PC-3 (cell line): ENCODE measurements at regions not wholly inside any gene's neighbourhood (a gene's known extent, or its start where the extent isn't known, plus 50 kb on each side); places are given as distances from the start of the nearest gene placed in this dataset.

Experiments used
- ATAC-seq: fragments of 200-7000 bp; cut with Tn5 transposase; 2 replicates; pipeline ENCODE4 v1.9.1; 2020; ENCODE audit warnings: mild to moderate bottlenecking, moderate library complexity
- BruUV-seq: library from RNA; stranded (reverse); fragments of 400-500 nt; replicated peaks from 2 replicates; lab custom pipeline; 2021; lab: Mats Ljungman, UMichigan
- CTCF ChIA-PET: fragments of 300-600 bp; sonication (Branson Sonifier 250); formaldehyde crosslinking; loops from one replicate; lab custom pipeline; 2022; ENCODE audit warnings: antibody characterized with exemption; lab: Charles Lee
- POLR2A ChIA-PET: fragments of 300-600 bp; sonication (Branson Sonifier 250); formaldehyde crosslinking; loops from one replicate; lab custom pipeline; 2022; ENCODE audit warnings: antibody characterized with exemption; ENCODE audit not compliant: unreplicated experiment; lab: Charles Lee
- DNase-seq: peaks from one replicate; pipeline ENCODE4 v3.0.0-alpha.2; 2015
- H2AFZ ChIP-seq: fragments of 300-600 bp; sonication (generic); 2 replicates; pipeline ENCODE4 v1.6.0; 2016; ENCODE audit warnings: antibody characterized with exemption, low read length
- H3F3A ChIP-seq: fragments of 300-600 bp; sonication (generic); one replicate; pipeline ENCODE4 v1.6.0; 2017; ENCODE audit warnings: antibody characterized with exemption, low read length, control low read depth, mild to moderate bottlenecking; ENCODE audit not compliant: unreplicated experiment
- H3K27ac ChIP-seq: fragments of 300-600 bp; sonication (generic); 2 replicates; pipeline ENCODE4 v1.5.1; 2016; ENCODE audit warnings: mild to moderate bottlenecking, low read length
- H3K27me3 ChIP-seq: fragments of 300-600 bp; sonication (generic); 2 replicates; pipeline ENCODE4 v1.6.1; 2016; ENCODE audit warnings: low read length, mixed read lengths
- H3K36me3 ChIP-seq: fragments of 300-600 bp; sonication (generic); 2 replicates; pipeline ENCODE4 v1.6.1; 2016; ENCODE audit warnings: low read depth, mixed run types, low read length, mixed read lengths
- H3K4me1 ChIP-seq: fragments of 300-600 bp; sonication (generic); 2 replicates; pipeline ENCODE4 v1.5.1; 2016; ENCODE audit warnings: low read length; ENCODE audit not compliant: insufficient read depth
- H3K4me2 ChIP-seq: fragments of 300-600 bp; sonication (generic); 2 replicates; pipeline ENCODE4 v1.6.0; 2016; ENCODE audit warnings: low read length
- H3K4me3 ChIP-seq: fragments of 300-600 bp; sonication (generic); 2 replicates; pipeline ENCODE4 v1.5.1; 2016; ENCODE audit warnings: mild to moderate bottlenecking, low read length, mixed read lengths
- H3K79me2 ChIP-seq: fragments of 300-600 bp; sonication (generic); 2 replicates; pipeline ENCODE4 v1.6.1; 2017; ENCODE audit warnings: low read length, mixed read lengths
- H3K9ac ChIP-seq: fragments of 300-600 bp; sonication (generic); 2 replicates; pipeline ENCODE4 v1.6.0; 2016; ENCODE audit warnings: mild to moderate bottlenecking, low read length
- H3K9me2 ChIP-seq: fragments of 300-600 bp; sonication (generic); replicated peaks from 2 replicates; pipeline ENCODE4 v1.6.1; 2016; ENCODE audit warnings: mixed run types, low read length, mixed read lengths
- H3K9me3 ChIP-seq: fragments of 300-600 bp; sonication (generic); 2 replicates; pipeline ENCODE4 v1.6.1; 2016; ENCODE audit warnings: low read length, mixed read lengths
- H4K20me1 ChIP-seq: fragments of 300-600 bp; sonication (generic); 2 replicates; pipeline ENCODE4 v1.6.1; 2016; ENCODE audit warnings: low read length, mixed read lengths
- EZH2 ChIP-seq: fragments of 300-600 bp; sonication (generic); IDR thresholded peaks from one replicate; pipeline ENCODE4 v1.6.1; 2017; ENCODE audit warnings: antibody characterized with exemption, mild to moderate bottlenecking, low read length; ENCODE audit not compliant: unreplicated experiment
- EZH2phosphoT487 ChIP-seq: fragments of 300-600 bp; sonication (generic); IDR thresholded peaks from 2 replicates; pipeline ENCODE4 v1.6.1; 2018; ENCODE audit warnings: mild to moderate bottlenecking, antibody characterized with exemption, low read length, borderline replicate concordance
- intact Hi-C: fragments of 100-400 bp; cut with micrococcal nuclease; formaldehyde crosslinking; loops from 2 replicates; pipeline ENCODE4 v1.9.0; 2023
- TF ChIP-seq, protein P1 (sequence below): fragments of 300-600 bp; sonication (generic); conservative IDR thresholded peaks from 2 replicates; pipeline ENCODE4 v1.5.1; 2017; ENCODE audit warnings: antibody characterized with exemption, low read depth, mild to moderate bottlenecking, low read length

- Histone ChIP-seq H3K79me2 (no peaks in the 10 kb centered on the region), H2AFZ (no peak overlapping the region), H3K36me3 (no peaks in the 10 kb centered on the region), H3K4me3 (no peak overlapping the region), H3K9me2 (no peaks in the 10 kb centered on the region), H3K9ac (no peak overlapping the region), H3K9me3 (no peaks in the 10 kb centered on the region), H3K27me3 (no peaks in the 10 kb centered on the region), H3K4me1 (peaks cover 8% of the 10 kb centered on the region; the same call in 1 of the 2 replicates), H3F3A (no peaks in the 10 kb centered on the region), H4K20me1 (no peaks in the 10 kb centered on the region), H3K4me2 (no peak overlapping the region), H3K27ac (no peak overlapping the region)
- no peak for DNase-seq
- TF ChIP-seq, protein P1, sequence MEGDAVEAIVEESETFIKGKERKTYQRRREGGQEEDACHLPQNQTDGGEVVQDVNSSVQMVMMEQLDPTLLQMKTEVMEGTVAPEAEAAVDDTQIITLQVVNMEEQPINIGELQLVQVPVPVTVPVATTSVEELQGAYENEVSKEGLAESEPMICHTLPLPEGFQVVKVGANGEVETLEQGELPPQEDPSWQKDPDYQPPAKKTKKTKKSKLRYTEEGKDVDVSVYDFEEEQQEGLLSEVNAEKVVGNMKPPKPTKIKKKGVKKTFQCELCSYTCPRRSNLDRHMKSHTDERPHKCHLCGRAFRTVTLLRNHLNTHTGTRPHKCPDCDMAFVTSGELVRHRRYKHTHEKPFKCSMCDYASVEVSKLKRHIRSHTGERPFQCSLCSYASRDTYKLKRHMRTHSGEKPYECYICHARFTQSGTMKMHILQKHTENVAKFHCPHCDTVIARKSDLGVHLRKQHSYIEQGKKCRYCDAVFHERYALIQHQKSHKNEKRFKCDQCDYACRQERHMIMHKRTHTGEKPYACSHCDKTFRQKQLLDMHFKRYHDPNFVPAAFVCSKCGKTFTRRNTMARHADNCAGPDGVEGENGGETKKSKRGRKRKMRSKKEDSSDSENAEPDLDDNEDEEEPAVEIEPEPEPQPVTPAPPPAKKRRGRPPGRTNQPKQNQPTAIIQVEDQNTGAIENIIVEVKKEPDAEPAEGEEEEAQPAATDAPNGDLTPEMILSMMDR, result no peak
- no peak for TF ChIP-seq EZH2
- no peak for TF ChIP-seq EZH2phosphoT487
- ChIA-PET POLR2A (no interaction called here), CTCF (no interaction called here)
- intact Hi-C loops, result no loop called here
- no TSS peak for BruUV-seq
- no peak for ATAC-seq
These were observed 273.4 kb downstream of the RASSF9 start for GRCh38 chr12:85562765-85563164.

- POLR2A ChIA-PET, result no interaction called here
- intact Hi-C loops, result no loop called here
These were observed 271.4 kb downstream of the RASSF9 start for GRCh38 chr12:85564786-85565185.

More at GRCh38 chr12:85564786-85565185, 271.4 kb downstream of the RASSF9 start:
- Histone ChIP-seq H3K9me2 (no peaks in the 10 kb centered on the region), H4K20me1 (no peaks in the 10 kb centered on the region), H3K36me3 (no peaks in the 10 kb centered on the region), H2AFZ (no peak overlapping the region), H3K4me2 (no peak overlapping the region), H3K27me3 (no peaks in the 10 kb centered on the region), H3F3A (no peaks in the 10 kb centered on the region), H3K9me3 (no peaks in the 10 kb centered on the region), H3K9ac (no peak overlapping the region), H3K79me2 (no peaks in the 10 kb centered on the region), H3K27ac (no peak overlapping the region), H3K4me1 (peaks cover 1% of the 10 kb centered on the region; the same call in 1 of the 2 replicates), H3K4me3 (no peak overlapping the region)
- BruUV-seq, result no TSS peak
- CTCF ChIA-PET, result no interaction called here
- TF ChIP-seq EZH2phosphoT487 (no peak), EZH2 (no peak)
- TF ChIP-seq, protein P1, result no peak
- ATAC-seq, result no peak
- no peak for DNase-seq
